Esophagus muscularis mucosa (tissue), 4 donors: ENCODE measurements at regions not wholly inside any gene's neighbourhood (a gene's known extent, or its start where the extent isn't known, plus 50 kb on each side); places are given as distances from the start of the nearest gene placed in this dataset.

ENCODE experiments used
- DNase-seq: peaks from one replicate; pipeline ENCODE4 v3.0.0-alpha.2; 2017; ENCODE audit errors: extremely low spot score
- H3K27ac ChIP-seq, 4 donors: fragments of 200-600 bp; sonication (generic); replicated peaks in 1 of 4; 1 replicate in 3 of 4; 2 replicates in 1 of 4; pipeline ENCODE4 v1.5.1; 2016 to 2019; ENCODE audit warnings: mild to moderate bottlenecking in 1 of 4
- H3K27me3 ChIP-seq, 4 donors: fragments of 200-600 bp; sonication (generic); one replicate each; pipeline versions ENCODE4 v1.5.1 to v1.6.0; 2016 to 2019
- H3K36me3 ChIP-seq, 4 donors: fragments of 200-600 bp; sonication (generic); one replicate each; pipeline ENCODE4 v1.5.1; 2016 to 2019
- H3K4me1 ChIP-seq, 4 donors: fragments of 200-600 bp; sonication (generic); one replicate each; pipeline ENCODE4 v1.5.1; 2016 to 2019
- H3K4me3 ChIP-seq, 4 donors: fragments of 200-600 bp; sonication (generic); 1 replicate in 2 of 4; 2 replicates in 2 of 4; pipeline ENCODE4 v1.5.1; 2016 to 2019; ENCODE audit warnings: mild to moderate bottlenecking in 4 of 4, moderate library complexity in 1 of 4
- H3K9me3 ChIP-seq, 4 donors: fragments of 200-600 bp; sonication (generic); 1 replicate in 3 of 4; 2 replicates in 1 of 4; pipeline ENCODE4 v1.5.1; 2016 to 2019
- CTCF ChIP-seq, 3 experiments: fragments of 200-600 bp in 2 of 3; fragments of 450-650 bp in 1 of 3; sonication (generic) in 2 of 3; IDR thresholded peaks; one replicate each; pipeline ENCODE4 v1.5.1; 2017 to 2019; ENCODE audit warnings: antibody characterized with exemption in 3 of 3, mild to moderate bottlenecking in 2 of 3, moderate library complexity in 1 of 3
- EP300 ChIP-seq: sonication (generic); formaldehyde crosslinking; IDR thresholded peaks from one replicate; pipeline ENCODE4 v1.6.1; 2017; ENCODE audit warnings: antibody characterized with exemption
- POLR2A ChIP-seq: fragments of 450-650 bp; IDR thresholded peaks from one replicate; pipeline ENCODE4 v1.6.1; 2017; ENCODE audit warnings: antibody characterized with exemption, moderate library complexity, mild to moderate bottlenecking, low read depth
- POLR2AphosphoS5 ChIP-seq, 2 donors: sonication (generic); formaldehyde crosslinking; IDR thresholded peaks; one replicate each; pipeline ENCODE4 v1.6.1; 2017; ENCODE audit warnings: antibody characterized with exemption in 2 of 2
- WGBS: methylation state at CpG from one replicate; pipeline ENCODE4 v1.1.5; 2018; 5-methylcytosine and 5-hydroxymethylcytosine counted together
- intact Hi-C: fragments of 100-400 bp; cut with DNase I; formaldehyde crosslinking; loops from one replicate; pipeline ENCODE4 v1.15.1; 2023

- no peak for TF ChIP-seq CTCF (IDR thresholded peaks at IDR 0.05)
- TF ChIP-seq POLR2AphosphoS5 (IDR thresholded peaks at IDR 0.05) = no peak
- TF ChIP-seq POLR2A = no peak
- no peak for TF ChIP-seq EP300
- 74% methylated on average over 3 of the region's 3 CpGs for WGBS
- DNase-seq = no peak
- Histone ChIP-seq H3K36me3 (no peaks in the 10 kb centered on the region), H3K9me3 (no peaks in the 10 kb centered on the region), H3K4me3 (no peak overlapping the region), H3K27ac (no peak overlapping the region), H3K27me3 (no peaks in the 10 kb centered on the region), H3K4me1 (no peaks in the 10 kb centered on the region)
- intact Hi-C loops = loop anchor here (5.0 kb wide), 1 partner anchor 733 kb away; no protein-coding TSS in a partner anchor
These were observed 507.9 kb downstream of the UQCRFS1 start for GRCh38 chr19:28705008-28705407.

- TF ChIP-seq EP300 = no peak
- no peak for TF ChIP-seq POLR2A
- no peak for TF ChIP-seq POLR2AphosphoS5 (IDR thresholded peaks at IDR 0.05)
- no peak for TF ChIP-seq CTCF (IDR thresholded peaks at IDR 0.05)
- intact Hi-C loops = no loop called here
- Histone ChIP-seq H3K9me3 (no peaks in the 10 kb centered on the region), H3K27me3 (no peaks in the 10 kb centered on the region), H3K27ac (no peak overlapping the region), H3K36me3 (no peaks in the 10 kb centered on the region), H3K4me3 (no peak overlapping the region), H3K4me1 (no peaks in the 10 kb centered on the region)
- no peak for DNase-seq
These were observed 509.5 kb downstream of the UQCRFS1 start for GRCh38 chr19:28703400-28703956.

GRCh38 chr19:28701491-28701890 lies 511.5 kb downstream of the UQCRFS1 start:
- H3K4me1 ChIP-seq = no peaks in the 10 kb centered on the region
- no peak overlapping the region for H3K27ac ChIP-seq
- DNase-seq = no peak
- TF ChIP-seq CTCF (IDR thresholded peaks at IDR 0.05) (no peak), EP300 (no peak), POLR2AphosphoS5 (IDR thresholded peaks at IDR 0.05) (no peak), POLR2A (no peak)
- WGBS = 81% methylated on average over 1 of the region's 1 CpG
- intact Hi-C loops = no loop called here
- H3K9me3 ChIP-seq = no peaks in the 10 kb centered on the region
- H3K4me3 ChIP-seq = no peak overlapping the region
- H3K36me3 ChIP-seq = no peaks in the 10 kb centered on the region
- H3K27me3 ChIP-seq = no peaks in the 10 kb centered on the region

GRCh38 chr19:28700176-28700575 lies 512.8 kb downstream of the UQCRFS1 start:
- Histone ChIP-seq H3K27ac (no peak overlapping the region), H3K36me3 (no peaks in the 10 kb centered on the region), H3K9me3 (no peaks in the 10 kb centered on the region), H3K27me3 (no peaks in the 10 kb centered on the region), H3K4me3 (no peak overlapping the region), H3K4me1 (no peaks in the 10 kb centered on the region)
- TF ChIP-seq CTCF (IDR thresholded peaks at IDR 0.05) (no peak), POLR2AphosphoS5 (IDR thresholded peaks at IDR 0.05) (no peak), POLR2A (no peak), EP300 (no peak)
- WGBS = 72% methylated on average over 4 of the region's 4 CpGs
- intact Hi-C loops = no loop called here
- no peak for DNase-seq

- TF ChIP-seq EP300 (no peak), CTCF (IDR thresholded peaks at IDR 0.05) (no peak), POLR2A (no peak), POLR2AphosphoS5 (IDR thresholded peaks at IDR 0.05) (no peak)
- no peak overlapping the region for H3K4me3 ChIP-seq
- intact Hi-C loops = no loop called here
- H3K27ac ChIP-seq = no peak overlapping the region
- H3K36me3 ChIP-seq = no peaks in the 10 kb centered on the region
- H3K27me3 ChIP-seq = peaks cover 0 to 5% (median 0%) of the 10 kb centered on the region in 4 donors
- H3K9me3 ChIP-seq = no peaks in the 10 kb centered on the region
- no peak for DNase-seq
- 67% methylated on average over 1 of the region's 1 CpG for WGBS
- no peaks in the 10 kb centered on the region for H3K4me1 ChIP-seq
These were observed 515.6 kb downstream of the UQCRFS1 start for GRCh38 chr19:28697308-28697707.
